Spleen (tissue), 7 donors: ENCODE measurements at regions not wholly inside any gene's neighbourhood (a gene's known extent, or its start where the extent isn't known, plus 50 kb on each side); places are given as distances from the start of the nearest gene placed in this dataset.
"Not testable (repeated sequence)": the region's sequence is repeated elsewhere in the genome, so short reads cannot be mapped to it uniquely, and the experiment has no call there.

Experiments used
- CTCF ChIP-seq, 11 experiments: fragments of 200-600 bp in 7 of 11; fragments of 450-650 bp in 4 of 11; sonication (generic) in 4 of 11; IDR thresholded peaks in 8 of 11; conservative IDR thresholded peaks in 3 of 11; 1 replicate in 7 of 11; 2 replicates in 4 of 11; pipeline versions ENCODE4 v1.4.0 to v1.8.0; 2016 to 2021; ENCODE audit warnings: antibody characterized with exemption in 11 of 11, inconsistent platforms in 4 of 11, mild to moderate bottlenecking in 1 of 11
- POLR2A ChIP-seq, 3 donors: fragments of 450-650 bp; IDR thresholded peaks; one replicate each; pipeline ENCODE4 v1.5.1; 2017; ENCODE audit warnings: antibody characterized with exemption in 3 of 3, mild to moderate bottlenecking in 1 of 3
- POLR2AphosphoS5 ChIP-seq, 3 donors: sonication (generic); formaldehyde crosslinking; IDR thresholded peaks; one replicate each; pipeline ENCODE4 v1.5.1; 2017; ENCODE audit warnings: antibody characterized with exemption in 3 of 3
- donor health status: DM: no; HTN: no; CAD: no; lungs with moderate emphysema.
- donor health status: DM: no; HTN: no; CAD: no.
- donor health status: DM: no; HTN: no; CAD: no.

- not testable (repeated sequence) for TF ChIP-seq CTCF (IDR thresholded peaks at IDR 0.05 in 8 of 11, conservative IDR thresholded peaks at IDR 0.05 in 3 of 11); POLR2A (IDR thresholded peaks at IDR 0.05); POLR2AphosphoS5 (IDR thresholded peaks at IDR 0.05)
Observed at GRCh38 chr9:138237099-138237498, 359.5 kb downstream of the CACNA1B start.
